ENCODE measurements at regions not wholly inside any gene's neighbourhood (a gene's known extent, or its start where the extent isn't known, plus 50 kb on each side); places are given as distances from the start of the nearest gene placed in this dataset.

GRCh38 chr9:81388831-81389230, 300.5 kb downstream of the TLE1 start:
- FAIRE-seq: no peak

DNA sequence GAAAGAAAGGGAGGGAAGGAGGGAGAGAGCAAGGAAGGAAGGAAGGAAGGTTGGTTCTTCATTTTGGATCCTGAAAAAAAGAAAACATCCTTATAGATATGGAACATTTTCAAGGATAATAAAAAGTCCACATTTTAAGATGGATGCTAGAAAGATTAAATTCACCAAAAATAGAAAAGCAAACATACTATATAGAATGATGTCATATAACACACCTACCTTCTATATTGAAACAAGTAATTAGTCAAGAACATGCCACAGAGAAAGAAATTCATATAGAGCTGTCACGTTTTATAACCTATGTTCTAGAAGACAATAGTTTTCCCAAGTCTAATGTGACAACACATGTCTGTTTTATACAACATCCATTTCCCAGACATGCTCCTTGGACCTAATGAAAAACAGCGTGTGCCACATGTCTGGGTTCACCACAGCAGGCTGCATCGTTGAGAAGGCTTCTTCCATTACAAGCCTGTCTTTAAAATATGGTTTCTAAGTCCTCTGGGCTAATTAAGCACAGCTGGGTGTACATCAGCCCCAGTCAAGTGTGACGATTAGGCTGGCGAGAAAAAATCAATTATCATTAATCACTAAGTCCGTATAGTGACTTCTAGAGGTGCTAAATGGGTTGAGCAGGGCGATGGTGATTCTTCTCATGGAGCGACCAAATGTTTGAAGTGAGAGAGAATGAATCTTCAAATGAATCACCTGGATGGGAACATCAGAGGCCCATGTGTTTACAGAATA, 301.8 kb downstream of the TLE1 start:
- no peak for FAIRE-seq

GRCh38 chr9:81384911-81385310, 304.4 kb downstream of the TLE1 start:
- no peak for FAIRE-seq

GRCh38 chr9:81382281-81382680, 307.1 kb downstream of the TLE1 start:
- FAIRE-seq: no peak

GRCh38 chr9:81381694-81382093, 307.7 kb downstream of the TLE1 start:
- FAIRE-seq: no peak

DNA sequence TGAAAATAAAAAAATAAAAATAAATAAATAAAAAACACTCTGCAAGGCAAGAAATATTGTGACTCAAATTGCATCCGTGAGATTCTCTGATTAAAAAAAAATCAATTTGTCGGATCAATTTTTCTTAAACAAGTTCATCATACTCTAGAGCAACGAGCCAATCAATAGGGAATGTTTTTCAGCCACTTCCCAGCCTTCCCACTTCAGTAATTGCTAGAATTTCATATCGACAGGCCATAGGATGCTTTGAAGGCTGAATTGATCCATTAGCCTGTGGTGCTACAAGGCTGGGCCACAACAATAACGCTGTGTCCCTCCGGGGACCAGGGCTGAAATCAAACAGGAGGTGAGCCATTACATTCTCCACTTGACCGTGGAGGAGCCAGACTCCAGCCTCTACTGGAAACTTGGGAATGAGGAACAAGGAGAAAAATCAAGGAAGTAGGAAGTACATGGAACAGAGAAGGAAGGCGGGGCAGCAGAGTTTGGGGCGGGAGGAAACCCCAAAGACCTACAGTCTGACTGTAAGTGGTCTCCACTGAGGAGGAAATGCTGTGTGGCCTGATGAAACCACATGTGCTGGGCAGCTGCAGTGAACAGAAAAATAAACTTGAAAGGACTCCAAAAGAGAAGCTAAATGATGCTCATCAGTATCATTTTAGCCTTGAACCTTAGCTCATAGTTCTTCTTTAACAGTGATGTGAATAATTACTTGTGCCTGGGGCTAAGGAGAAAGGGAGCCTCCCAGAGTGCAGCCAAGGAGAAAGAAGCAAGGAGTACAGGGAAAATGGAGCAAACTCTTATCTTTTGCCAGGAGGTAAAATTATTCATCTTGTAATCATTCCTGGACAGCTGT, 308.6 kb downstream of the TLE1 start:
- no peak for FAIRE-seq

DNA sequence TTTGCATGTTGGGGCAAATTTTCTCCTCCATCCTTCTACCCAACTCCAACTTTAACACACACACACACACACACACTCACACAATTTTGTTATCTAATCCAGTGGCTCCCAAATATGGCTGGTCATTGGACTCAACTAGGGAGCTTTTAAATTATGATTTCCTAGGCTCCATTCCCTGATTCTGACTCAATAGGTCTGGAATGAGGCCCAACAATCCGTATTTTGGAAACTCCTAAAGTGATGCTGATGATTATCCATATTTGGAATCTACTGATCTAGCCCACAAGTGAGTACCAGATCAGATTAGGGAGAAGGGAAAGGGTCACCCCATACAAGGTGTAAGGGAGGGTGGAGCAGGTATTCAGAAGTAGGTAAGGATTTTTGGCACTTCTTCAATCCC, 309.7 kb downstream of the TLE1 start:
- no peak for FAIRE-seq

DNA sequence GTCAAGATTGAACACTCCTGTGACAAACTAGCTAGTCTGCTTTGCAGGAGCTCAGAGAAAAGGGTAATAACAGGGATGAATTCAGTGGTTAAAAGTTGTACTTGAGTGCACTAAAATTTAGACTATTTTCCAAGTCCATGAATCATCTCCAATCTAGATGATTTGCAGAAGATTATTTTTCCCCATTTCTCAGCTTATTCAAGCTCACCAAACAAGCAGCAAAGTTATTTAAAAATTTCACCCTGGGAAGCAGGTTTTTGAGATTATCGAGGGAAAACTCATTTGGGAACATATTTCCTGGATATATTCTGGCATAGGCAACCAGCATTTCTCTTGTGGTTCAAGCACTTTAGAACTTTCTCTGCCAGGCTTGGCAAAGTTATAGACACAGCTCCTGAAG, 311.4 kb downstream of the TLE1 start:
- FAIRE-seq: no peak

DNA sequence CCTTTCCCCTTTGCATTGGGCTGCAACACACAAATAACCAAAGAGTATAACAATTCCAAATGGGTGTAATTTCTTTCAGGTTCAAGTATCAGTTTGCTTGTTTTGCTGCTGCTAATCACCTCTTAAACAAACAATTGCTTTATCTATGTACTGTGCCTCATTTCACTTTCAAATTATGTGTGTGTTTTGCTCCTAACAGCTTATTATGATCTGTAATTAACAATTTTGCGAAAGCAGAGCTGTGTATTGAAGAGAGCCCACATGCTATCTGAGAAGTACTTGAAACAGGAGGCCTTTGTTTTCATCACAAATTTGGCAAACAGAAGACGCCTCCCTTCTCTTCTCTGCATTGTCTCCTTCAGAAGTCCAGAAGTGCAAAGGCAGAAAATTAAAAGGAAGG, 312.0 kb downstream of the TLE1 start:
- FAIRE-seq: no peak

- no peak for FAIRE-seq
Measured at GRCh38 chr9:81375187-81376100, 313.9 kb downstream of the TLE1 start.

GRCh38 chr9:81374459-81375186, 314.7 kb downstream of the TLE1 start:
- no peak for FAIRE-seq

GRCh38 chr9:81373294-81373693, 316.1 kb downstream of the TLE1 start:
- no peak for FAIRE-seq

DNA sequence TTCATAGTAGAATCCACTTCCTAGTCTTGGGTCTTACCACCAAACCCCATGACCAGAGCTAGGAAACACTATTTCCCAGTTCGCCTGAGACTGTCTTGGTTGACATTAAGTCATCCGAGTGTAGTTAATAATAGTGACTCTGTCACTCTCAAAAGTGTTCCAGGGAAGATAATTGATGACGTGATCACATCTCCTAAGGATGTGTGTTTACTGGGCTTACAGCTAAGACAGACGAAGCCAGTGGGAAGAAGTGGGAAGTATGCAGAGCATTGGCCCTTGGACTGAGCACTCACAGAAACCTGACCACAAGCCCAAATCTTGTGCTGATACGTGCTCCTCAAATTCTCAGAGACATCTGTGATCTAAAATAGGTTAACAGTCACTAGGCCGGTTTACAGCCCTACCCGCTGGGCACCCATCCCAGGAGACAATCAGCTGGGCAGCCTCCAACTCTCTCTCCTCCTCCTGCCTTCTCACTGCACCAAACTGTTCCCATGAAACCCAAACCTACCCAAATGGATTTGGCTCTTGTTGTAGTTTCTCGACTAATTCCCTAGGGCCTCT, 316.6 kb downstream of the TLE1 start:
- FAIRE-seq: no peak

- FAIRE-seq: no peak
Measured at GRCh38 chr9:81371824-81372223, 317.5 kb downstream of the TLE1 start.

DNA sequence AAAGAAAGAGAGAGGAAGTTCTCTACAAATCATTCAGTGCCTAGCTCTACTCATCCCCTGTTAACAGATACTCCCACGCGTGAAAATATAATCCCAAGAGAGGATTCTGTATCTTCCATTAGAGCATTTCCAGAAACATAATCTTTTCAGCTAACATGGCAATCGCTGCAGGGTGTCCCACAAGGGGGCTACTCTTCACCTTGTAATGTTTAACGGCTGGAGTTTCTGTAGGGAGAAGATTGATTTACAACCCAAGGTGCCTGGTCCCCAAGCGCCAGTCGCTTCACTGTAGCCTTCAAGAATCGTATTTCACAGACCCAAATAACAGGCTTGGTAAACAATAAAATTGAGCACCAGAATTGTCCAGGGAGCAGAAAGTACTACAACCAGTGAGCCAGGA, 318.7 kb downstream of the TLE1 start:
- no peak for FAIRE-seq

DNA sequence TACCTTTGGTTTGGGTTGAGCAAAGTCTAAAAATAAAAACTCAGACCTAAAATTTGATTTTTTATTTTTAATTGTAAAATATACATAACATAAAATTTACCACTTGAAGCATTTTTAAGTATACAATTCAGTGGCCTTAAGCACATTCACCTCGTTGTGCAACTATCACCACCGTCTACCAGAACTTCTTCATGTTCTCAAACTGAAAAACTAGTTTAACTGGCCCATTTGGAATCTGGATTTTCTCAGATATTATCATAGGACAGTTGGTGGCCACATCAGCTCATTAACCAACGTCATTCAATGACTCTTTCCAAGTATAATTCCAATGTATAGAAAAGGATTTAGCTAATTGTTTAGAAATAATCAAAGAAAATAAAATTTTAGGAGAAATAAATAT, 319.3 kb downstream of the TLE1 start:
- FAIRE-seq: no peak

DNA sequence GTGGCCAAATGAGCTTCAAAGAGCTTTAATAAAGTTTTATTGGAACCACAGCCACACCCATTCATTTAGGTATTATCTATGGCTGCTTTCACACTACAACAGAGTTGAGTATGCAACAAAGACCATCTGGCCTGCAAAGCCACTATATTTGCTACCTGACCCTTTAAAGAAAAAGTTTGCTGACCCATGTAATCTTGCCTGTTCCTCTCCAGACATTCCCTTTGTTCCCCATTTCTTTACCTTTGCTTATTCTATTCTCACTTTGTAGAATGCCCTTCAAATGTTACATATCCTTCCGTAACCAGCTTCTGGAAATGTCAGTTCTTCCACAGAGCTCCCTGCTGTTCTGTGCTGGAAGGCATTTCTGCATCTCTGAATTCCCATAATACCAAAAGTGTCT, 320.2 kb downstream of the TLE1 start:
- no peak for FAIRE-seq

GRCh38 chr9:81363916-81364480, 325.3 kb downstream of the TLE1 start:
- no peak for FAIRE-seq

DNA sequence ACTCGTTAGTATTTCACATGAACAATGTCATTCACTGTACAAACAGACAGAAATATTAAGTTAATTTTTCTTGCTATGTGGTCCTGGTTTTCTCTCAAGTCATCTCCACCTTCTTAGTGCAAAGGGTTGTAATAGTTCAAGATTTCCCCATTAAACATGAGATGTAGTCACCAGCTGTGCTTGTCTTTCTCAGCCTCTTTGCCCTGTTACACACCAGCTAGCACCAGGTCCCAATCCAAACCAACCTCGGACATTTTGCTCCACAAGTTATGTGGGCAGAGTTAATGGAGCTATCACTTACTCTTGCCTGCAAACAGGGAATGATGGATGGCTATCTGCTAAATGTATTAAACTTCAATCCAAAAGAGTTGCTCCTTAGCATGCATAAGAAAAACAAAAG, 328.1 kb downstream of the TLE1 start:
- FAIRE-seq: no peak

DNA sequence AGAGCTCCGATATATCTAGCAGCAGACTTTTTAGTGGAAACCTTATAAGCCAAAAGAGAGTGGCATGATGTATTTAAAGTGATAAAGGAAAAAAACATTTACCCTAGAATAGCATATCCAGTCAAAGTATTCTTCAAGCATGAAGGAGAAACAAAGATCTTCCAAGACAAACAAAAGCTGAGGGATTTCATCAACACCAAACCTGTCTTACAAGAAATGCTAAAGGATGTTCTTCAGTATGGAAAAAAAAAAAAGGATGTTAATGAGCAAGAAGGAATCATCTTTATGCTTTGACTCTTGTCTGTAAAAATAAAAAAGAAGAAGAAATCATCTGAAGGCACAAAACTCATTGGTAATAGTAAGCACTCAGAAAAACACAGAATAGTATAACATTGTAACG, 338.2 kb downstream of the TLE1 start:
- FAIRE-seq: no peak

GRCh38 chr9:81344366-81344765, 345.0 kb downstream of the TLE1 start:
- FAIRE-seq: no peak

GRCh38 chr9:81335879-81336421, 353.4 kb downstream of the TLE1 start:
- FAIRE-seq: no peak
